Stomach (tissue), 8 donors: ENCODE measurements at regions not wholly inside any gene's neighbourhood (a gene's known extent, or its start where the extent isn't known, plus 50 kb on each side); places are given as distances from the start of the nearest gene placed in this dataset.

Source experiments
- DNase-seq, 2 donors: peaks; one replicate each; pipeline versions ENCODE4 v3.0.0 to v3.0.0-alpha.2; 2013 to 2019
- H3K27ac ChIP-seq, 5 donors: fragments of 200-600 bp in 4 of 5; sonication (generic) in 4 of 5; one replicate each; pipeline ENCODE4 v1.5.1; 2013 to 2019; ENCODE audit warnings: mild to moderate bottlenecking in 1 of 5, moderate library complexity in 1 of 5
- H3K27me3 ChIP-seq, 3 donors: fragments of 200-600 bp; sonication (generic); one replicate each; pipeline ENCODE4 v1.5.1; 2017 to 2019; ENCODE audit warnings: mixed run types in 1 of 3
- H3K36me3 ChIP-seq, 4 donors: fragments of 200-600 bp; sonication (generic); 1 replicate in 3 of 4; 2 replicates in 1 of 4; pipeline ENCODE4 v1.5.1; 2016 to 2019
- H3K4me1 ChIP-seq, 4 donors: fragments of 200-600 bp; sonication (generic); one replicate each; pipeline ENCODE4 v1.5.1; 2016 to 2019
- H3K4me3 ChIP-seq, 4 donors: fragments of 200-600 bp; sonication (generic) in 3 of 4; one replicate each; pipeline ENCODE4 v1.5.1; 2016 to 2019; ENCODE audit warnings: mild to moderate bottlenecking in 1 of 4
- H3K9me3 ChIP-seq, 4 donors: fragments of 200-600 bp; sonication (generic); one replicate each; pipeline ENCODE4 v1.5.1; 2016 to 2019
- CTCF ChIP-seq, 7 experiments: fragments of 450-650 bp in 4 of 7; fragments of 200-600 bp in 3 of 7; sonication (generic) in 3 of 7; IDR thresholded peaks; one replicate each; pipeline ENCODE4 v1.5.1; 2016 to 2019; ENCODE audit warnings: antibody characterized with exemption in 7 of 7, control low read depth in 2 of 7, mild to moderate bottlenecking in 1 of 7
- EP300 ChIP-seq: sonication (generic); formaldehyde crosslinking; IDR thresholded peaks from one replicate; pipeline ENCODE4 v1.6.1; 2017; ENCODE audit warnings: antibody characterized with exemption
- POLR2A ChIP-seq, 4 donors: fragments of 450-650 bp; IDR thresholded peaks; one replicate each; pipeline ENCODE4 v1.6.1; 2016; ENCODE audit warnings: antibody characterized with exemption in 4 of 4, control low read depth in 2 of 4, mild to moderate bottlenecking in 1 of 4, moderate library complexity in 1 of 4
- POLR2AphosphoS5 ChIP-seq, 3 donors: sonication (generic); formaldehyde crosslinking; IDR thresholded peaks; one replicate each; pipeline ENCODE4 v1.6.1; 2016; ENCODE audit warnings: antibody characterized with exemption in 3 of 3
- WGBS, 5 donors: extraction: QIAGEN DNeasy Blood & Tissue Kit in 3 of 5; methylation state at CpG; one replicate each; pipeline versions ENCODE4 v1.1.5 to v1.1.7; 2013 to 2018; 5-methylcytosine and 5-hydroxymethylcytosine counted together
- intact Hi-C: fragments of 100-400 bp; cut with DNase I; formaldehyde crosslinking; loops from one replicate; pipeline ENCODE4 v1.15.1; 2023; ENCODE audit warnings: low total_unique reads
- donor health status: healthy with polysubstance abuse.
- donor health status: Bipolar disorder and iron deficiency.
- donor health status: healthy.

- no peak for TF ChIP-seq EP300
- no peak for TF ChIP-seq POLR2A (IDR thresholded peaks at IDR 0.05)
- TF ChIP-seq CTCF (IDR thresholded peaks at IDR 0.05): no peak
- peak in 2 of 3 donors; percentile 69 to 88 for TF ChIP-seq POLR2AphosphoS5 (IDR thresholded peaks at IDR 0.05)
- WGBS, 5 donors: 32 to 60% (median 45%) methylated on average over 17 of the region's 17 CpGs
Observed at GRCh38 chr1:182120411-182121258, 59.1 kb upstream of the ZNF648 start.

GRCh38 chr1:182119631-182120030 is 58.1 kb upstream of the ZNF648 start:
- no peak overlapping the region for H3K4me3 ChIP-seq
- 70 to 92% (median 79%) methylated on average over 7 of the region's 7 CpGs for WGBS, 5 donors
- no peaks in the 10 kb centered on the region for H3K9me3 ChIP-seq
- peaks cover 10 to 31% (median 27%) of the 10 kb centered on the region in 4 donors for H3K4me1 ChIP-seq
- H3K27ac ChIP-seq: peak overlapping the region; percentile 36 to 81 (median 76)
- no peak for TF ChIP-seq EP300
- TF ChIP-seq POLR2AphosphoS5 (IDR thresholded peaks at IDR 0.05): no peak
- TF ChIP-seq POLR2A (IDR thresholded peaks at IDR 0.05): no peak
- TF ChIP-seq CTCF (IDR thresholded peaks at IDR 0.05): no peak
- H3K36me3 ChIP-seq: no peaks in the 10 kb centered on the region
- H3K27me3 ChIP-seq: no peaks in the 10 kb centered on the region
- intact Hi-C loops: no loop called here
- DNase-seq: no peak

More at GRCh38 chr1:182120411-182121258, 59.1 kb upstream of the ZNF648 start:
- DNase-seq: peak; percentile 68 to 84
- H3K9me3 ChIP-seq: no peaks in the 10 kb centered on the region
- intact Hi-C loops: no loop called here
- no peaks in the 10 kb centered on the region for H3K36me3 ChIP-seq
- no peak overlapping the region for H3K4me3 ChIP-seq
- peaks cover 10 to 27% (median 24%) of the 10 kb centered on the region in 4 donors for H3K4me1 ChIP-seq
- peak overlapping the region; percentile 75 to 89 (median 79) for H3K27ac ChIP-seq
- no peaks in the 10 kb centered on the region for H3K27me3 ChIP-seq

GRCh38 chr1:182118851-182119250 is 57.3 kb upstream of the ZNF648 start:
- intact Hi-C loops: no loop called here
- no peaks in the 10 kb centered on the region for H3K9me3 ChIP-seq
- H3K4me1 ChIP-seq: peaks cover 17 to 38% (median 34%) of the 10 kb centered on the region in 4 donors

GRCh38 chr1:182114627-182115023 is 53.1 kb upstream of the ZNF648 start:
- DNase-seq: no peak
- WGBS, 5 donors: 28 to 41% (median 31%) methylated on average over 6 to 9 of the region's 9 CpGs
- Histone ChIP-seq H3K4me3 (no peak overlapping the region), H3K9me3 (no peaks in the 10 kb centered on the region), H3K36me3 (no peaks in the 10 kb centered on the region), H3K4me1 (peaks cover 11 to 20% (median 15%) of the 10 kb centered on the region in 4 donors), H3K27me3 (peaks cover 0 to 5% (median 0%) of the 10 kb centered on the region in 3 donors), H3K27ac (peak overlapping the region; percentile 57 to 87 (median 70))
- intact Hi-C loops: no loop called here
- TF ChIP-seq EP300 (no peak), CTCF (IDR thresholded peaks at IDR 0.05) (no peak), POLR2AphosphoS5 (IDR thresholded peaks at IDR 0.05) (no peak)

More at GRCh38 chr1:182118851-182119250, 57.3 kb upstream of the ZNF648 start:
- no peak overlapping the region for H3K4me3 ChIP-seq
- no peak for DNase-seq
- TF ChIP-seq POLR2AphosphoS5 (IDR thresholded peaks at IDR 0.05) (no peak), POLR2A (IDR thresholded peaks at IDR 0.05) (no peak), EP300 (no peak), CTCF (IDR thresholded peaks at IDR 0.05) (no peak)
- no peaks in the 10 kb centered on the region for H3K27me3 ChIP-seq
- H3K27ac ChIP-seq: no peak overlapping the region
- H3K36me3 ChIP-seq: no peaks in the 10 kb centered on the region
